ENCODE measurements at regions not wholly inside any gene's neighbourhood (a gene's known extent, or its start where the extent isn't known, plus 50 kb on each side); places are given as distances from the start of the nearest gene placed in this dataset.

DNA sequence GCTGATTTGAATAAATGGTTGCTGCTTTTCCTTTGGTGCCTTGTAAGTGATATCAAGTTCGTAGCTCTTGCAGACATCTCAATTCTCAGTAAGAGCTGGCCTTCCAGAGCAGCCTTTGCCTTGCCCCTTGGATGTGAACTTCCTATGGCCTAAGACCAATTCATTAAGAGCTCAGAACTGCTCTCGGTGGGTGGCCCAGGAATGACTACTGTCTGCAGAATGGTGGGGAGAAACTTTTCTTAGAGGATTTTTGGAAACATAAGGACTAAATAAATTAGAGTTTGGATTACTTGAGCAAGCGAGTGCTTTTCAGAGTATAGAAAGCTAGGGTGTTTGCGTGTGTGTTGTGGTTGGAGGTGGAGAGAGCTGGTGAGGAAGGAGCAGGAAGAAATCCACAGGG is 306.4 kb upstream of the TBX3 start (continued):
- TF ChIP-seq, protein P1, sequence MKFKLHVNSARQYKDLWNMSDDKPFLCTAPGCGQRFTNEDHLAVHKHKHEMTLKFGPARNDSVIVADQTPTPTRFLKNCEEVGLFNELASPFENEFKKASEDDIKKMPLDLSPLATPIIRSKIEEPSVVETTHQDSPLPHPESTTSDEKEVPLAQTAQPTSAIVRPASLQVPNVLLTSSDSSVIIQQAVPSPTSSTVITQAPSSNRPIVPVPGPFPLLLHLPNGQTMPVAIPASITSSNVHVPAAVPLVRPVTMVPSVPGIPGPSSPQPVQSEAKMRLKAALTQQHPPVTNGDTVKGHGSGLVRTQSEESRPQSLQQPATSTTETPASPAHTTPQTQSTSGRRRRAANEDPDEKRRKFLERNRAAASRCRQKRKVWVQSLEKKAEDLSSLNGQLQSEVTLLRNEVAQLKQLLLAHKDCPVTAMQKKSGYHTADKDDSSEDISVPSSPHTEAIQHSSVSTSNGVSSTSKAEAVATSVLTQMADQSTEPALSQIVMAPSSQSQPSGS (IDR thresholded peaks at IDR 0.05; ENCODE audit: low read length): no peak

All from H1 (cell line).